Suprapubic skin (tissue), 4 donors: ENCODE measurements at regions not wholly inside any gene's neighbourhood (a gene's known extent, or its start where the extent isn't known, plus 50 kb on each side); places are given as distances from the start of the nearest gene placed in this dataset.
"Not testable (repeated sequence)": the region's sequence is repeated elsewhere in the genome, so short reads cannot be mapped to it uniquely, and the experiment has no call there.

Source experiments
- DNase-seq, 2 donors: peaks; one replicate each; pipeline ENCODE4 v3.0.0-alpha.2; 2019; ENCODE audit warnings: low spot score in 2 of 2
- H3K27ac ChIP-seq: fragments of 200-600 bp; sonication (generic); one replicate; pipeline ENCODE4 v1.5.1; 2019
- H3K27me3 ChIP-seq: fragments of 200-600 bp; sonication (generic); one replicate; pipeline ENCODE4 v1.5.1; 2019
- H3K36me3 ChIP-seq: fragments of 200-600 bp; sonication (generic); one replicate; pipeline ENCODE4 v1.5.1; 2019
- H3K4me1 ChIP-seq: fragments of 200-600 bp; sonication (generic); one replicate; pipeline ENCODE4 v1.5.1; 2019
- H3K4me3 ChIP-seq: fragments of 200-600 bp; sonication (generic); one replicate; pipeline ENCODE4 v1.5.1; 2019; ENCODE audit warnings: mild to moderate bottlenecking
- H3K9me3 ChIP-seq: fragments of 200-600 bp; sonication (generic); one replicate; pipeline ENCODE4 v1.5.1; 2019
- EP300 ChIP-seq: sonication (generic); formaldehyde crosslinking; IDR thresholded peaks from one replicate; pipeline ENCODE4 v1.6.1; 2017; ENCODE audit warnings: antibody characterized with exemption
- POLR2A ChIP-seq, 2 donors: fragments of 450-650 bp; IDR thresholded peaks; one replicate each; pipeline ENCODE4 v1.6.1; 2017; ENCODE audit warnings: antibody characterized with exemption in 2 of 2, mild to moderate bottlenecking in 2 of 2, moderate library complexity in 2 of 2
- POLR2AphosphoS5 ChIP-seq, 3 donors: sonication (generic); formaldehyde crosslinking; IDR thresholded peaks; one replicate each; pipeline ENCODE4 v1.6.1; 2017; ENCODE audit warnings: antibody characterized with exemption in 3 of 3
- WGBS: methylation state at CpG from one replicate; pipeline ENCODE4 v1.1.5; 2018; 5-methylcytosine and 5-hydroxymethylcytosine counted together
- TF ChIP-seq, protein P1 (sequence below), 2 donors: fragments of 200-600 bp in 1 of 2; fragments of 450-650 bp in 1 of 2; sonication (generic) in 1 of 2; IDR thresholded peaks; one replicate each; pipeline ENCODE4 v1.5.1; 2016 to 2019; ENCODE audit warnings: antibody characterized with exemption in 2 of 2, mild to moderate bottlenecking in 1 of 2, moderate library complexity in 1 of 2

DNA sequence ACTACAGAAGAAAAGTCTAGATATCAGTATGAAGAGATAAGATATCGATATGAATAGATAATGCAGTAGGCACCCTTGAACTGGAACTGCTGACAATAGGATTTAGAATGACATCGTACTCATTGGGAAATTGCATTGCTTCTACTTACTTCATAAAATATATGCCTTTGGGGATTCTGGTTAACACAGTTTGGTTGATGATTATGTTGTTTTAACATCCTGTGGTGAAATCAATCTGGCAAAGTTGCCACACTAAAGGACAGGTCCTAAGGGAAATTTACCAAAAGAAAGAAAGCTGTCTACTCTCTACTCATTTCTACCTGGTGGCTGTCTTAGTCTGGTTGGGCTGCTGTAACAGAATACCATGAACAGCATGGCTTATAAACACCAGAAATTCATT lies 417.4 kb upstream of the DPH6 start:
- Histone ChIP-seq H3K27ac (no peak overlapping the region), H3K27me3 (no peaks in the 10 kb centered on the region), H3K4me3 (no peak overlapping the region), H3K4me1 (no peaks in the 10 kb centered on the region), H3K9me3 (no peaks in the 10 kb centered on the region), H3K36me3 (no peaks in the 10 kb centered on the region)
- WGBS = 78% methylated on average over 2 of the region's 2 CpGs
- DNase-seq = no peak
- TF ChIP-seq, protein P1, sequence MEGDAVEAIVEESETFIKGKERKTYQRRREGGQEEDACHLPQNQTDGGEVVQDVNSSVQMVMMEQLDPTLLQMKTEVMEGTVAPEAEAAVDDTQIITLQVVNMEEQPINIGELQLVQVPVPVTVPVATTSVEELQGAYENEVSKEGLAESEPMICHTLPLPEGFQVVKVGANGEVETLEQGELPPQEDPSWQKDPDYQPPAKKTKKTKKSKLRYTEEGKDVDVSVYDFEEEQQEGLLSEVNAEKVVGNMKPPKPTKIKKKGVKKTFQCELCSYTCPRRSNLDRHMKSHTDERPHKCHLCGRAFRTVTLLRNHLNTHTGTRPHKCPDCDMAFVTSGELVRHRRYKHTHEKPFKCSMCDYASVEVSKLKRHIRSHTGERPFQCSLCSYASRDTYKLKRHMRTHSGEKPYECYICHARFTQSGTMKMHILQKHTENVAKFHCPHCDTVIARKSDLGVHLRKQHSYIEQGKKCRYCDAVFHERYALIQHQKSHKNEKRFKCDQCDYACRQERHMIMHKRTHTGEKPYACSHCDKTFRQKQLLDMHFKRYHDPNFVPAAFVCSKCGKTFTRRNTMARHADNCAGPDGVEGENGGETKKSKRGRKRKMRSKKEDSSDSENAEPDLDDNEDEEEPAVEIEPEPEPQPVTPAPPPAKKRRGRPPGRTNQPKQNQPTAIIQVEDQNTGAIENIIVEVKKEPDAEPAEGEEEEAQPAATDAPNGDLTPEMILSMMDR (IDR thresholded peaks at IDR 0.05) = no peak
- TF ChIP-seq POLR2AphosphoS5 (IDR thresholded peaks at IDR 0.05) = no peak
- TF ChIP-seq EP300 = no peak
- TF ChIP-seq POLR2A (IDR thresholded peaks at IDR 0.05) = no peak

DNA sequence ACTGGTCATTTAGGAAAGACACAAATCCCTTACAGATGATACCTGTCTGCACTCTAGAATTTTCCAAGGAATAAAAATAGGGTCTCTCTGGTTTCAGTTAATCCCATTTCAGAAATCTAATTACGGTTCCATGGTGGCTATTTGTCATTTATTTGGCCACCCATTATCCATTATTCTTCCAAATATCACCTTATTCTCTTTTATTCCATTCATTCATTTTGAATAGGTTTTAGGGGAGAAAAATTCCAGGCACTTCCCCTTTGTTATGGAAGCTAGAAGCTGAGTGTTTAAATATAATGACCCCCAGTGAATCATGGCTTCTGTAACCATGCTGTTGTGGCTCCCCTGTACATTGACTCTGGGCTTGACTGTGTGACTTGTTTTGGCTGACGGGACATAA lies 420.8 kb upstream of the DPH6 start:
- DNase-seq = no peak
- Histone ChIP-seq H3K27me3 (no peaks in the 10 kb centered on the region), H3K4me1 (no peaks in the 10 kb centered on the region), H3K9me3 (no peaks in the 10 kb centered on the region), H3K36me3 (no peaks in the 10 kb centered on the region), H3K4me3 (no peak overlapping the region), H3K27ac (no peak overlapping the region)
- TF ChIP-seq, protein P1 (IDR thresholded peaks at IDR 0.05) = no peak
- TF ChIP-seq EP300 = no peak
- no peak for TF ChIP-seq POLR2A (IDR thresholded peaks at IDR 0.05)
- TF ChIP-seq POLR2AphosphoS5 (IDR thresholded peaks at IDR 0.05) = no peak
- WGBS = 88% methylated on average over 2 of the region's 2 CpGs

DNA sequence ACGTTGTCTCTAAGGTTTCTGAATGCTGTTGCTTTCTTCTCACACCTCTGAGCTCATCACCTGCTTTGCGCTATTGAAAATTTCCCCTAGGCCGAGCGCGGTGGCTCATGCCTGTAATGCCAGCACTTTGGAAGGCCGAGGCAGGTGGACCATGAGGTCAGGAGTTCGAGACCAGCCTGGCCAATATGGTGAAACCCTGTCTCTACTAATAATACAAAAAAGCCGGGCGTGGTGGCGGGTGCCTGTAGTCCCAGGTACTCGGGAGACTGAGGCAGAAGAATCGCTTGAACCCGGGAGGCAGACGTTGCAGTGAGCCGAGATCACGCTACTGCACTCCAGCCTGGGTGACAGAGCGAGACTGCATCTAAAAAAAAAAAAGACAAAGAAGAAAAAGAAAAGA lies 422.0 kb upstream of the DPH6 start:
- H3K9me3 ChIP-seq, H3K27me3 ChIP-seq: not testable (repeated sequence)

DNA sequence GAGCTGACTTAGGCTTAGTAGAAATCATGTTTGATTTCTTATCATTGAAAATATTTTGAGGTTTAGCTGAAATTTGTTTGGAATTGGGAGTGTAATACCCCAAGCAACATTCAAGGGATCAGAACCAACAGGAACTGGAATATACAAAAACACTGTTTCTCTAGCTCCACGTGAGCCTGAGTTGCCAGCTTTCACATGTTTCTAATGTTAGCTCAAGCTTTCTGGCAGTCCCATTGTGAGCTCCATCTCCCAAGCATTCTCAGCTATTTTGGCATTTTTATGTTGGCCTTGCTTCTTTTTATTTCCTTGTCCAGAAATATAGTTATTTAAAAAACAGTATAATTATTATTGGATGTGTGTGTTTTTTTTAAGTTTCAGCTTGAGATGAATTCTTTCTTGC lies 427.1 kb upstream of the DPH6 start:
- Histone ChIP-seq H3K9me3 (no peaks in the 10 kb centered on the region), H3K27me3 (no peaks in the 10 kb centered on the region), H3K4me3 (no peak overlapping the region), H3K36me3 (no peaks in the 10 kb centered on the region), H3K4me1 (no peaks in the 10 kb centered on the region), H3K27ac (no peak overlapping the region)
- no peak for DNase-seq
- TF ChIP-seq POLR2A (IDR thresholded peaks at IDR 0.05) (no peak), POLR2AphosphoS5 (IDR thresholded peaks at IDR 0.05) (no peak)
- WGBS = 39% methylated on average over 1 of the region's 1 CpG

More for the DNA sequence above, 422.0 kb upstream of the DPH6 start:
- H3K36me3 ChIP-seq, H3K27ac ChIP-seq, H3K4me1 ChIP-seq, H3K4me3 ChIP-seq, DNase-seq: not testable (repeated sequence)
- WGBS = 89% methylated on average over 17 of the region's 17 CpGs

DNA sequence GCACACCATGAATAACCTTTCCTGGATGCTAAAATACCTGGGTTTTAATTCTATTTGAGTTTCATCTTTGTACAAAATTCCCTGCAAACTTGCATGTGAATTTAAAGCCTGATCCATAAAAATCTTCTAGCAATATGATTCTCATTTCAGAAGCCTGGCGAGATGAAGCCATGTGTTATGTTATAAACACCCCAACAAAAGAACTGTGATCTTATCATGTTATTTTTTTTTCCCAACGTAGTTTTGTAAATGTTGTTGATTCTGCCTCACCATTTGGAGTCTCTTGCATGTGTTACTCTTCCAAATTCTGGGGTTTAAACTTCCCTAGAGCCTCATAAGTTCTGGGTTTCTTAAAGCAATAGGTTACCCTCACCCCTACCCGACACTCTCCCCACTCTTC lies 428.1 kb upstream of the DPH6 start:
- no peak for TF ChIP-seq EP300
- TF ChIP-seq, protein P1 (IDR thresholded peaks at IDR 0.05) = no peak
- TF ChIP-seq POLR2A (IDR thresholded peaks at IDR 0.05) = no peak
- no peak for TF ChIP-seq POLR2AphosphoS5 (IDR thresholded peaks at IDR 0.05)
- Histone ChIP-seq H3K36me3 (no peaks in the 10 kb centered on the region), H3K27me3 (no peaks in the 10 kb centered on the region), H3K4me1 (no peaks in the 10 kb centered on the region), H3K27ac (no peak overlapping the region), H3K4me3 (no peak overlapping the region), H3K9me3 (no peaks in the 10 kb centered on the region)
- 66% methylated on average over 3 of the region's 3 CpGs for WGBS
- no peak for DNase-seq

DNA sequence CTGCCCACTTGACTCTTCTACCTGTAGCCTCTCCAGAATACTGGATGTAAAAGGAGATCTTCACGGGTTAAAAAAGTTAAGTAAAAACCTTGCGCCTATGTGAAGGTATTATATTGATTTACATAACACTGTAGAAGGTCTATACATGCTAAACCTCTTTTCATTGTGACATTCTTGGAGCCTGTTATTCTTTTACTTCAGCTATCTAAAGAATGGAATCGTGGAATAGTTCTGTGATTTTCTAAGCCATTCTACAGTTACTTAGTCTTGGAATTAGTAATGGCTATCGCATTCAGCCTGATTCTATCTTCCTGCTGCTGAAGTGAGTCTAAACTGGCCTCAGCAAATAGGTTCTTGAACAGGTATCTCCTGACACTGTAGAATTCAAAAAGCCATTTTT lies 430.0 kb upstream of the DPH6 start:
- Histone ChIP-seq H3K4me1 (no peaks in the 10 kb centered on the region), H3K27me3 (no peaks in the 10 kb centered on the region), H3K9me3 (no peaks in the 10 kb centered on the region), H3K27ac (no peak overlapping the region), H3K36me3 (no peaks in the 10 kb centered on the region), H3K4me3 (no peak overlapping the region)
- 93% methylated on average over 4 of the region's 4 CpGs for WGBS
- TF ChIP-seq, protein P1 (IDR thresholded peaks at IDR 0.05) = no peak
- TF ChIP-seq POLR2AphosphoS5 (IDR thresholded peaks at IDR 0.05) (no peak), POLR2A (IDR thresholded peaks at IDR 0.05) (no peak), EP300 (no peak)
- DNase-seq = no peak
